IMR-90 (cell line): ENCODE measurements at regions not wholly inside any gene's neighbourhood (a gene's known extent, or its start where the extent isn't known, plus 50 kb on each side); places are given as distances from the start of the nearest gene placed in this dataset.
A peak's percentile ranks its signal among the peaks of the same experiment; 100 is the strongest.

Source experiments
- ATAC-seq: fragments of 200-7000 bp; cut with Tn5 transposase; 2 replicates; pipeline ENCODE4 v1.9.1; 2020; ENCODE audit warnings: low read depth, mild to moderate bottlenecking, moderate library complexity
- BruUV-seq: library from RNA; stranded (reverse); fragments of 400-500 nt; replicated peaks from 2 replicates; lab custom pipeline; 2021; lab: Mats Ljungman, UMichigan
- CTCF ChIA-PET: fragments of 300-600 bp; formaldehyde crosslinking; extraction: SDS; loops from one replicate; lab custom pipeline; 2021; ENCODE audit warnings: antibody characterized with exemption; lab: Yijun Ruan, JAX
- POLR2A ChIA-PET: fragments of 300-600 bp; sonication (Branson Sonifier 250); formaldehyde crosslinking; loops from one replicate; lab custom pipeline; 2022; ENCODE audit warnings: antibody characterized with exemption; ENCODE audit not compliant: unreplicated experiment; lab: Charles Lee
- DNase-seq: peaks from one replicate; pipeline ENCODE4 v3.0.0; 2013
- H2AFZ ChIP-seq: replicated peaks from 2 replicates; pipeline ENCODE3; 2013; ENCODE audit warnings: low read length, mild to moderate bottlenecking; ENCODE audit not compliant: poor library complexity
- H2AK5ac ChIP-seq: 2 replicates; pipeline ENCODE4 v1.6.1; 2013; ENCODE audit warnings: low read depth, low read length, inconsistent platforms
- H2AK9ac ChIP-seq: replicated peaks from 2 replicates; pipeline ENCODE3; 2013; ENCODE audit warnings: mild to moderate bottlenecking, low read depth, low read length, moderate library complexity; ENCODE audit not compliant: poor library complexity
- H2BK120ac ChIP-seq: 2 replicates; pipeline ENCODE4 v1.6.1; 2013; ENCODE audit warnings: low read depth, low read length, inconsistent platforms
- H2BK15ac ChIP-seq: 3 replicates; pipeline ENCODE4 v1.6.1; 2013; ENCODE audit warnings: low read depth, low read length, inconsistent platforms
- H2BK20ac ChIP-seq: 2 replicates; pipeline ENCODE4 v1.6.1; 2013; ENCODE audit warnings: low read depth, mild to moderate bottlenecking, inconsistent platforms, low read length, moderate library complexity
- H2BK5ac ChIP-seq: 2 replicates; pipeline ENCODE4 v1.6.1; 2013; ENCODE audit warnings: mild to moderate bottlenecking, low read depth, low read length, inconsistent platforms; ENCODE audit not compliant: poor library complexity, severe bottlenecking
- H3K14ac ChIP-seq: replicated peaks from 2 replicates; pipeline ENCODE4 v1.6.1; 2013; ENCODE audit warnings: low read depth, low read length, inconsistent platforms
- H3K18ac ChIP-seq: 2 replicates; pipeline ENCODE4 v1.6.1; 2013; ENCODE audit warnings: low read depth, low read length, control low read depth
- H3K23ac ChIP-seq: 2 replicates; pipeline ENCODE4 v1.6.1; 2013; ENCODE audit warnings: low read depth, low read length, inconsistent platforms
- H3K27ac ChIP-seq: 2 replicates; pipeline ENCODE4 v1.5.1; 2013; ENCODE audit warnings: mild to moderate bottlenecking, control low read depth, low read length; ENCODE audit not compliant: insufficient read depth
- H3K27me3 ChIP-seq: 2 replicates; pipeline ENCODE4 v1.6.1; 2013; ENCODE audit warnings: low read length; ENCODE audit not compliant: control insufficient read depth, insufficient read depth
- H3K36me3 ChIP-seq: 2 replicates; pipeline ENCODE4 v1.6.1; 2013; ENCODE audit warnings: low read length, mixed read lengths; ENCODE audit not compliant: control insufficient read depth, insufficient read depth
- H3K4ac ChIP-seq: 2 replicates; pipeline ENCODE4 v1.6.1; 2013; ENCODE audit warnings: low read depth, low read length, inconsistent platforms
- H3K4me1 ChIP-seq: 2 replicates; pipeline ENCODE4 v1.6.1; 2013; ENCODE audit warnings: low read length, mixed read lengths; ENCODE audit not compliant: control insufficient read depth, insufficient read depth
- H3K4me2 ChIP-seq: 2 replicates; pipeline ENCODE4 v1.6.1; 2013; ENCODE audit warnings: low read depth, mild to moderate bottlenecking, control low read depth, low read length, moderate library complexity
- H3K4me3 ChIP-seq: 2 replicates; pipeline ENCODE4 v1.5.1; 2013; ENCODE audit warnings: low read depth, mild to moderate bottlenecking, control low read depth, low read length, moderate library complexity; ENCODE audit not compliant: insufficient read depth
- H3K56ac ChIP-seq: 2 replicates; pipeline ENCODE4 v1.6.1; 2013; ENCODE audit warnings: low read length, inconsistent platforms; ENCODE audit not compliant: insufficient read depth; ENCODE audit errors: extremely low read depth
- H3K79me1 ChIP-seq, 2 experiments: 2 replicates each; pipeline ENCODE4 v1.6.1; 2013; ENCODE audit warnings: low read length in 2 of 2, inconsistent platforms in 1 of 2, low read depth in 1 of 2
- H3K9ac ChIP-seq: 2 replicates; pipeline ENCODE4 v1.6.1; 2013; ENCODE audit warnings: low read depth, low read length, control low read depth
- H3K9me1 ChIP-seq: 2 replicates; pipeline ENCODE4 v1.6.1; 2013; ENCODE audit warnings: low read length, inconsistent platforms; ENCODE audit not compliant: insufficient read depth
- H3K9me3 ChIP-seq: 2 replicates; pipeline ENCODE4 v1.6.1; 2013; ENCODE audit warnings: low read length; ENCODE audit not compliant: control insufficient read depth, insufficient read depth
- H4K20me1 ChIP-seq: 2 replicates; pipeline ENCODE4 v1.6.1; 2013; ENCODE audit warnings: low read length, inconsistent platforms; ENCODE audit not compliant: insufficient read depth
- H4K5ac ChIP-seq: 2 replicates; pipeline ENCODE4 v1.6.1; 2013; ENCODE audit warnings: mild to moderate bottlenecking, low read depth, low read length, control low read depth
- H4K8ac ChIP-seq, 2 experiments: 2 replicates each; pipeline ENCODE4 v1.6.1; 2013; ENCODE audit warnings: low read depth in 2 of 2, low read length in 2 of 2, control low read depth in 1 of 2, inconsistent platforms in 1 of 2
- H4K91ac ChIP-seq: 2 replicates; pipeline ENCODE4 v1.6.1; 2013; ENCODE audit warnings: low read depth, low read length, inconsistent platforms; ENCODE audit not compliant: insufficient read depth
- BHLHE40 ChIP-seq: fragments of 150-350 bp; IDR thresholded peaks from 2 replicates; pipeline ENCODE4 v1.6.1; 2016; ENCODE audit warnings: mild to moderate bottlenecking, low read depth, low read length
- CEBPB ChIP-seq: IDR thresholded peaks from 2 replicates; pipeline ENCODE4 v1.6.1; 2012; ENCODE audit warnings: low read depth, low read length, improper control_type of control experiment
- CHD1 ChIP-seq: IDR thresholded peaks from 2 replicates; pipeline ENCODE4 v1.6.1; 2012; ENCODE audit warnings: low read depth, low read length, improper control_type of control experiment
- ELK1 ChIP-seq: fragments of 150-350 bp; IDR thresholded peaks from 2 replicates; pipeline ENCODE4 v1.6.1; 2016; ENCODE audit warnings: low read depth, mild to moderate bottlenecking, low read length, moderate library complexity, borderline replicate concordance
- FOS ChIP-seq: fragments of 150-350 bp; IDR thresholded peaks from 2 replicates; pipeline ENCODE4 v1.6.1; 2016; ENCODE audit warnings: low read depth, low read length
- MAFK ChIP-seq: IDR thresholded peaks from 2 replicates; pipeline ENCODE4 v1.6.1; 2012; ENCODE audit warnings: low read depth, low read length, improper control_type of control experiment
- MAZ ChIP-seq: IDR thresholded peaks from 2 replicates; pipeline ENCODE4 v1.6.1; 2012; ENCODE audit warnings: low read depth, mild to moderate bottlenecking, low read length, improper control_type of control experiment, moderate library complexity, borderline replicate concordance
- POLR2A ChIP-seq: IDR thresholded peaks from 2 replicates; pipeline ENCODE4 v1.6.1; 2012; ENCODE audit warnings: mild to moderate bottlenecking, low read depth, low read length
- RAD21 ChIP-seq: IDR thresholded peaks from 2 replicates; pipeline ENCODE4 v1.6.1; 2012; ENCODE audit warnings: low read length, improper control_type of control experiment
- RCOR1 ChIP-seq: IDR thresholded peaks from 2 replicates; pipeline ENCODE4 v1.6.1; 2012; ENCODE audit warnings: mild to moderate bottlenecking, low read length, improper control_type of control experiment; ENCODE audit not compliant: insufficient replicate concordance
- RFX5 ChIP-seq: IDR thresholded peaks from 2 replicates; pipeline ENCODE4 v1.8.0; 2012; ENCODE audit warnings: low read depth, mild to moderate bottlenecking, low read length, moderate library complexity
- SMC3 ChIP-seq: fragments of 150-350 bp; IDR thresholded peaks from 2 replicates; pipeline ENCODE4 v1.6.1; 2016; ENCODE audit warnings: low read depth, mild to moderate bottlenecking, antibody characterized with exemption, low read length, moderate library complexity
- WGBS, 2 experiments: methylation state at CpG; one replicate each; pipeline versions ENCODE4 v1.1.5 to v1.1.7; 2013; ENCODE audit warnings: missing lambda C conversion rate in 2 of 2; ENCODE audit not compliant: insufficient read length in 1 of 2; ENCODE audit errors: extremely low coverage in 2 of 2; 5-methylcytosine and 5-hydroxymethylcytosine counted together
- dilution Hi-C: fragments of 300-500 bp; cut with HindIII; formaldehyde crosslinking; loops from one replicate; pipeline ENCODE4 v1.14.3; 2018; ENCODE audit warnings: low sequenced_read_pairs; ENCODE audit not compliant: unreplicated experiment
- in situ Hi-C: fragments of 300-500 bp; cut with MboI; formaldehyde crosslinking; loops from 3 replicates; pipeline ENCODE4 v1.14.3; 2019; ENCODE audit warnings: low sequenced_read_pairs, inconsistent platforms, mixed read lengths
- intact Hi-C: fragments of 100-400 bp; cut with micrococcal nuclease; formaldehyde crosslinking; loops from 2 replicates; pipeline ENCODE4 v1.10.0; 2022
- TF ChIP-seq, protein P1 (sequence below): conservative IDR thresholded peaks from 2 replicates; pipeline ENCODE4 v1.5.1; 2012; ENCODE audit warnings: mild to moderate bottlenecking, low read depth, low read length, improper control_type of control experiment
- TF ChIP-seq, protein P2 (sequence below): fragments of 150-350 bp; IDR thresholded peaks from 2 replicates; pipeline ENCODE4 v1.6.1; 2017; ENCODE audit warnings: mild to moderate bottlenecking, antibody characterized with exemption, low read length, low read depth

- H3K23ac ChIP-seq = peak overlapping the region; percentile 53; the same call in 1 of the 2 replicates
- peak overlapping the region; percentile 98; the same call in 1 of the 2 replicates for H2BK20ac ChIP-seq
- ATAC-seq (no peak), DNase-seq (peak; percentile 53)
- H3K14ac ChIP-seq = peak overlapping the region; percentile 94
- peak overlapping the region; percentile 68 for H2BK5ac ChIP-seq
- peak overlapping the region; percentile 72 for H3K27ac ChIP-seq
- no peaks in the 10 kb centered on the region for H3K9me3 ChIP-seq
- H3K9ac ChIP-seq = no peak overlapping the region
- POLR2A ChIA-PET = no interaction called here
- intact Hi-C loops = no loop called here
- no peak overlapping the region for H3K56ac ChIP-seq
- H4K20me1 ChIP-seq = no peaks in the 10 kb centered on the region
- BruUV-seq = no TSS peak
- no peak overlapping the region for H2AK9ac ChIP-seq
- WGBS, 2 experiments = 87% methylated on average over 3 of the region's 5 CpGs; no CpG with 5 or more reads in 1 of the 2 experiments
- dilution Hi-C loops = no loop called here
- peak overlapping the region; percentile 88 for H3K4ac ChIP-seq
- peak overlapping the region; percentile 89 for H4K5ac ChIP-seq
- H4K91ac ChIP-seq = peak overlapping the region; percentile 81
- peaks cover 33% of the 10 kb centered on the region for H3K4me1 ChIP-seq
- TF ChIP-seq POLR2A (no peak), CHD1 (no peak), FOS (no peak), CEBPB (no peak), SMC3 (no peak), RAD21 (no peak), ELK1 (no peak), MAZ (no peak), RCOR1 (no peak), MAFK (no peak), BHLHE40 (no peak), RFX5 (no peak)
- TF ChIP-seq, protein P1, sequence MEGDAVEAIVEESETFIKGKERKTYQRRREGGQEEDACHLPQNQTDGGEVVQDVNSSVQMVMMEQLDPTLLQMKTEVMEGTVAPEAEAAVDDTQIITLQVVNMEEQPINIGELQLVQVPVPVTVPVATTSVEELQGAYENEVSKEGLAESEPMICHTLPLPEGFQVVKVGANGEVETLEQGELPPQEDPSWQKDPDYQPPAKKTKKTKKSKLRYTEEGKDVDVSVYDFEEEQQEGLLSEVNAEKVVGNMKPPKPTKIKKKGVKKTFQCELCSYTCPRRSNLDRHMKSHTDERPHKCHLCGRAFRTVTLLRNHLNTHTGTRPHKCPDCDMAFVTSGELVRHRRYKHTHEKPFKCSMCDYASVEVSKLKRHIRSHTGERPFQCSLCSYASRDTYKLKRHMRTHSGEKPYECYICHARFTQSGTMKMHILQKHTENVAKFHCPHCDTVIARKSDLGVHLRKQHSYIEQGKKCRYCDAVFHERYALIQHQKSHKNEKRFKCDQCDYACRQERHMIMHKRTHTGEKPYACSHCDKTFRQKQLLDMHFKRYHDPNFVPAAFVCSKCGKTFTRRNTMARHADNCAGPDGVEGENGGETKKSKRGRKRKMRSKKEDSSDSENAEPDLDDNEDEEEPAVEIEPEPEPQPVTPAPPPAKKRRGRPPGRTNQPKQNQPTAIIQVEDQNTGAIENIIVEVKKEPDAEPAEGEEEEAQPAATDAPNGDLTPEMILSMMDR = no peak
- TF ChIP-seq, protein P2, sequence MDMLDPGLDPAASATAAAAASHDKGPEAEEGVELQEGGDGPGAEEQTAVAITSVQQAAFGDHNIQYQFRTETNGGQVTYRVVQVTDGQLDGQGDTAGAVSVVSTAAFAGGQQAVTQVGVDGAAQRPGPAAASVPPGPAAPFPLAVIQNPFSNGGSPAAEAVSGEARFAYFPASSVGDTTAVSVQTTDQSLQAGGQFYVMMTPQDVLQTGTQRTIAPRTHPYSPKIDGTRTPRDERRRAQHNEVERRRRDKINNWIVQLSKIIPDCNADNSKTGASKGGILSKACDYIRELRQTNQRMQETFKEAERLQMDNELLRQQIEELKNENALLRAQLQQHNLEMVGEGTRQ = no peak
- H3K36me3 ChIP-seq = no peaks in the 10 kb centered on the region
- peak overlapping the region; percentile 94 for H2BK120ac ChIP-seq
- H3K4me2 ChIP-seq = no peak overlapping the region
- no peaks in the 10 kb centered on the region for H3K27me3 ChIP-seq
- peaks cover 19% of the 10 kb centered on the region for H3K9me1 ChIP-seq
- peak overlapping the region; percentile 92; the same call in 2 of the 3 replicates for H2BK15ac ChIP-seq
- no peak overlapping the region for H3K4me3 ChIP-seq
- in situ Hi-C loops = no loop called here
- H3K18ac ChIP-seq = peak overlapping the region; percentile 100
- CTCF ChIA-PET = no interaction called here
- peak overlapping the region; percentile 50 to 70; a peak in 2 of 4 replicates for H4K8ac ChIP-seq
- no peak overlapping the region for H2AFZ ChIP-seq
- H2AK5ac ChIP-seq = peak overlapping the region; percentile 95
- H3K79me1 ChIP-seq = peaks cover 0 to 18% of the 10 kb centered on the region in 2 experiments; a peak in 3 of 4 replicates
Measured at GRCh38 chr5:54832858-54833257, 152.5 kb downstream of the ESM1 start.
